Heart left ventricle (tissue), 13 donors: ENCODE measurements at regions not wholly inside any gene's neighbourhood (a gene's known extent, or its start where the extent isn't known, plus 50 kb on each side); places are given as distances from the start of the nearest gene placed in this dataset.

Source experiments
- CTCF ChIP-seq, 12 donors: fragments of 200-600 bp; sonication (generic) in 4 of 12; IDR thresholded peaks; one replicate each; pipeline versions ENCODE4 v1.5.0 to v1.8.0; 2018 to 2022; ENCODE audit warnings: antibody characterized with exemption in 12 of 12, mild to moderate bottlenecking in 5 of 12
- POLR2A ChIP-seq, 2 donors: fragments of 450-650 bp; IDR thresholded peaks; one replicate each; pipeline ENCODE4 v1.6.1; 2017; ENCODE audit warnings: antibody characterized with exemption in 2 of 2, mild to moderate bottlenecking in 2 of 2, moderate library complexity in 2 of 2
- donor health status: ischemic (EF 13 %, LVEDD 7.1; RV severe dilation, severe dysfunction).
- donor health status: DM: no; HTN: yes; CAD: no.
- donor health status: DM: no; HTN: no; CAD: no.
- donor health status: ischemic (EF 25% LVEDD 6.9; RV normal size, moderate dysfunction).
- donor health status: ischemic (EF 25% LVEDD 5.7; RV mildly dilated, moderate dysfunction).
- donor health status: ischemic (EF 35%, LVEDD 5.7; RV mildly dilated, moderate dysfunction).
- donor health status: nonischemic (EF 11% LVEDD 7.7; RV severe dilation, severe dysfunction).
- donor health status: DM: yes; HTN: yes; CAD: no.
- donor health status: PGD.
- donor health status: ischemic (EF 29% LVEDD 5.4; RV normal size, mild dysfunction).
- donor health status: nonischemic (EF 23%, LVEDD 6.1; RV moderate dilation, normal function).

- TF ChIP-seq POLR2A (IDR thresholded peaks at IDR 0.05): no peak
- no peak for TF ChIP-seq CTCF (IDR thresholded peaks at IDR 0.05)
Measured at GRCh38 chr7:25994433-25994994, 157.5 kb upstream of the NFE2L3 start.
